ENCODE measurements at regions not wholly inside any gene's neighbourhood (a gene's known extent, or its start where the extent isn't known, plus 50 kb on each side); places are given as distances from the start of the nearest gene placed in this dataset.

DNA sequence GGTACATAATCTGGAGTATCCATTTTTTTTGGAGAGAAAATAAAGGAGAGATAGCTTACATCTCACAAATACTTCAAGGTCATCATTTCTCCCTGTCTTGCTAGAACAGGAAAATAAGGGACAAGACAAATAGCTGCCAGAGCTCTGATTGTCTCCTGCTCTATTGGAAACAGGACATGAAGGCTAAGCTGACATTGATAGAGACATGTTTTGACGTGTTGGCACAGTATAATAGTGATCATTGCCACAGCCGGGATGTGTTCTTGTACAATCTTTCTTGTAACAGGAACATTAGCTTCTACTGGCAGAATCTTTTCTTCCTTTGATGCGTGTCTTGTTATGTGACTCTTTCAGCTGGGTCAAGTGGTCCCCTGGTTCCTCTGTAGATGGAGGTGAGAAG, 279.3 kb upstream of the MTPN start:
- no peak for DNase-seq (ENCODE audit: low spot score)

- DNase-seq (ENCODE audit: low spot score): no peak
Measured at GRCh38 chr7:136254148-136254547, 277.0 kb upstream of the MTPN start.

DNA sequence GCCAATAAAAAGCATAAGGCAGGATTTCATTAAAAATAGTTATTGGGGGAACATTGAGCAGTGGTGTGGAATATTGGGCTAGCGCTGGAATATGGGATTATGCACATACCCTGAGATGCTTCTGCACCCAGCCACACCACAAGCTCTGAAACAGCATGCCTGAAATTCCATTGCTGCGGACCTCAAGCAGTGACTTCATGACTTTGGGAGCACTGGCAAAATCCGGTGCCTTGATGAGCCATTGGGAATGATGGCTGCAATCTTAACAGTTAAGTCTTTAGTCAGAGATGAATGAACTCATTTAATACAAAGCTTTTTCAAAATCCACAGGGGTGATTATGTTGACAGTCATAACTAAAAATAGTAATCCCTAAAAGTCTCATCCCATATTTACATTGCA, 274.7 kb upstream of the MTPN start:
- no peak for DNase-seq (ENCODE audit: low spot score)

DNA sequence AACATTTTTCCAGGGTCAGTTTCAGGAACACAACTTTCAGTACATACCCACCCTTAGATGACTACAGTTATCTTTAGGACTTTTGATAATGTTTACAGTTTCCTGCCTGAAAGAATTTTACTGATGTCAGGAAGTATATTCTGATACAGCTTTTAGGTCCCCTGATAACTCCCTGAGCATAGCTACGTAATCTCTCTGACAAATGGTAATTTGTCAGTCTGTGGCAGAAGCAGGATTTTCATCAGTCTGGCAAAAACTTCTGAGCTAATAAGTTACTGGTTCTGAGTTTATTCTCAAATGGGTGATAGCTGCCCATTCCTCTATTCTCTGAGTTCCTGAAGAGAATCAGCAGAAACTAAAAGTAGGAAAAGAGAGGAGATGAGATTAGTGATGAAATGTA, 270.1 kb upstream of the MTPN start:
- DNase-seq (ENCODE audit: low spot score): no peak

DNA sequence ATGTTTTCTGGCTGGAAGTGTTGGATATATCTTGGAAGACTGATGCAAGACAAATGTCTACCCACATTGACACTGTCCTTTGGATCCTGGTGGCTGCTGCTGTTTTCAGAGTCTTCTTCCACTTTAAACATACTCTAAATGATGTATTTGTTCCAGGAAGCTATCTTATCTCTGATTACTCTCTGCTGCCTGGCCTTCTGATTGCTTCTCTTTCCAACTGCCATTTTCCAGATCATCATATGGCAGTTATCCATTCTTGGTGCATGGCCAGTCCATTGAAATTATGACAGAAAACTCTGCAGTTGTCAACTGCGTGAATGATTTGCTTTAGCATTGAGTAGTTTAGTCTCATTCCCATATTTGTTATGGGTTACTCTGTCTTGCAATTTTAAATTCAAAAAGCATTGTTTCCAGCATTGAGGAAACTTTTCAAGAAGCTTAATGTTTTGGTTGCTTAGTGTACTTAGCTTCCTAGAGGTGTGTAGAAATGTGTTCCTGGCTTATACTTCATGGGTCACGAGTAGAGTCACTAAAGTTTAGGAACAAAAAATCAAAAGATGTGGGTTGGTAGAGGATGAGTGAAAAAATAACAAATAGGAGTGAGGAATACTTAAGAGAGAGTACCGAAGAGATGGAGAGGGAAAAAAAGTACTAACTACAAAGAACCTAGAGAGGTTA, 268.3 kb upstream of the MTPN start:
- no peak for DNase-seq (ENCODE audit: low spot score)

DNA sequence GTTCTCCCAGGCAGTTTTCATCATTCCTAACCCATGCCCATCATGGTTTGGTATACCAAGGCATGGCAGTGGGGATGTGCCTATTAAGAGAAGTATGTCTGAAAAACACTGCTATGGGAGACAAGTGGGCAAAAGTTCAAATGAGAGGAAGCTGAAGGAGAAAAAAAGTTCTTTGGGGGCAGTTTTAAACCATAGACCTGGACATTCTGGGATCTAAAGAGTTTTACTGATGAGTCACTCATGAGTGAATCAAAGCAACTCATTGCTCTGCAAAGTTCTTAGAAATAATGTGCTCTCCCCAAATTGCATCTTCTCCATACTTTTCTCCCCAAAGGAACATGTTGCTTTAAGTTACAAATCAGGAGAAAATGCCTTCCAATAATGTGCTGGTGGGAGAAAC, 256.9 kb upstream of the MTPN start:
- DNase-seq (ENCODE audit: low spot score): no peak

DNA sequence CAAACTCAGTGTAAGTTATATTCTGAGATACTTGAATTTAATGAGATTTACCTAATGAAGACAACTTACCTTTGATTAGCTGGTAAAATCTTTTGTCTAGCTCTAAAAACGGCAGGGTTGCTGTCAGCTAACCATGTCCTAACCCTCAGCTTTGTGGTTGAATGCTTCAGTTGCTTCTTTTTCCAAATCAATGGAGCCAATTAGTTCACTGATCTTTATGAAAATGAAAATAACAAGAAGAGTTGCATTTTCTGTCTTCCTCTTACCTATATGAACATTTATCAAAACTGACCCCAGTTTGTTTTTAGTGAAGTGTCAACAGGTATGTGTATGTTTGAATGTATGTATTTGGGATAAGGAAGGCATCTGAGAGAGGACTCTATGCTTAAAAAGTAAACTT, 253.1 kb upstream of the MTPN start:
- no peak for DNase-seq (ENCODE audit: low spot score)

DNA sequence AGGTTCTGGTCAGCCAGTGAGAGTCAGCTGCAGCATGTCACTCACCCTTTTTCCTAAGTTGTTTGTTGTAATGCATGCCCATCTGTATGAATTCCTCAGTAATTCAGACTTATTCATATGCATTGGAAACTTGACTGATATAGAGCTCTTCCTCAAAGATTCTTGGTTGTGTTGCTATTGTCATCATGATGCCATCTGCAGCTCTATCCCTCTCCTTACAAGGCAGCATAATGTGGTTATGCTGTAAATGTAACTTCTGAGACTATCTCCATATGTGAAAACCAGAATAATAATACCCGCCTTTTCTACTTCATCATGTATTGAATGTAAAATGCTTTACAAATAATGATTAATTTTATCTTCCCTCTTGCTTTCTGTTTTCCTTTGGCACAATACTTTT, 252.6 kb upstream of the MTPN start:
- no peak for DNase-seq (ENCODE audit: low spot score)

GRCh38 chr7:136228171-136228570, 251.0 kb upstream of the MTPN start:
- DNase-seq (ENCODE audit: low spot score): no peak

DNA sequence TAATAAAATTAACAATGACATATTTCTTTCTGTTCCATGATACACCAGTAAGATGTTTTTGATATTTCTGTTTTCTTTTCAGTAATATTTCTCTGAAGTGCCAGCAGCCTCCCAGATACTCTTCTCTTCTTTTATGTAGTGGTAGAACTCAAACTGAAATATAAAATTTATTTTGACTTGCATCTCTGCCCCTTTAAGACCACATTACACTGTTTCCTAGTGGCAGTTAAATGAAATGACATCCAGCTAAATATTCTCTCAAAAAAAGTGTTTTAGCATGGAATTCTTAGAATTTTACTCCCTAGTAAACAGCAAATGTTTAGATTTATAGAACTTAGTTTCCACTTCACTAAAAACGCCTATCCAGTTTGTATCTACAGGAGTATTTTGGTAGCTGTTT, 237.2 kb upstream of the MTPN start:
- no peak for DNase-seq (ENCODE audit: low spot score)

DNA sequence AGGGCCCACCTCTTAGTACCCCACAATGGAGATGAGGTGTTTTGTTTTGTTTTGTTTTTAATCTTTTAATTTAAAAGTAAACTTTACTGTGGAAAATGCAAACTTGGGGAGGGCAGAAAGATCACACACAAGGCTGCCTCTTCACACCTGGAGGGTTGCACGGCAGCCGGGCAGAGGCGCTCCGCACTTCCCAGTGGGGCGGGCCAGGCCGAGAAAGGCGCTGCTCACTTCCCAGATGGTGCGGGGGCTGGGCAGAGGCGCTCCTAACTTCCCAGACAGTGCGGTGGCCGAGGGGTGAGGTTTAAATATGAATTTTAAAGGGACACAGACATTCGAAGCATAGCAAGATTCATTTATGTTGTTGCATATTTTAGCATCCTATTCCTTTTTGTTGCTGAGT, 235.9 kb upstream of the MTPN start:
- DNase-seq (ENCODE audit: low spot score): no peak

GRCh38 chr7:136210664-136211063, 233.5 kb upstream of the MTPN start:
- no peak for DNase-seq (ENCODE audit: low spot score)

DNA sequence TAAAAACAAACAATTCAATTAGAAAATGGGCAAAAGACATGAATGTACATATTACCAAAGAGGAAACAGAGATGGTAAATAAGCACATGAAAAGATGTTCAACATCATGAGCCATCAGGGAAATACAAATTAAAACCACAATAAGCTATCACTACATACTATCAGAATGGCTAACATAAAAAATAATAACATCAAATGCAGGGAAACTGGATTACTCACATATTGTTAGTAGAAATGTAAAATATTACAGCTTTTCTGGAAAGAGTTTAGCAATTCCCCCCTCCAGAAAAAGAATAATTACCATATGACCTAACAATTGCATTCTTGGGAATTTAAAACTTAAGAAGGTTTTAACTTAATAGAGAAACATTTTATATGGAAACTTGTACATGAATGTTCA, 232.9 kb upstream of the MTPN start:
- DNase-seq (ENCODE audit: low spot score): no peak

DNA sequence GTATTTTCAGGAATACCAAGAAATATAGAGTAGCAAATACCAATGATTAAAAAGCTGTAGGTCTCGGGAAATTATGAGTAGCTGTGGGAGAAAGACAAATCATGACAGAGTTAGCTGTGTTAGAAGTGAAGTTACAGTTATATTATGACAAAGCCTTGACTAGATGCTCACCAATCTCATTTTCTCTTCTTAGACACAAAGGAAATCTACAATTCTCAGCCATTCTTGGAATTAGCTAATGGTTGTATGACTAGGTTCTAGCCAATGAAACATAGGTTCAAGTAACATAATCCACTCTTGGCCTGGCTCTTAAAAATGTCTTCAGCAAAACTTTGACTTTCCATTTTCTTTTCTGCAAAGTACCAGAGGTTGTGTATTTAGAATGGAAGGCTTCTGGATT, 228.8 kb upstream of the MTPN start:
- no peak for DNase-seq (ENCODE audit: low spot score)

DNA sequence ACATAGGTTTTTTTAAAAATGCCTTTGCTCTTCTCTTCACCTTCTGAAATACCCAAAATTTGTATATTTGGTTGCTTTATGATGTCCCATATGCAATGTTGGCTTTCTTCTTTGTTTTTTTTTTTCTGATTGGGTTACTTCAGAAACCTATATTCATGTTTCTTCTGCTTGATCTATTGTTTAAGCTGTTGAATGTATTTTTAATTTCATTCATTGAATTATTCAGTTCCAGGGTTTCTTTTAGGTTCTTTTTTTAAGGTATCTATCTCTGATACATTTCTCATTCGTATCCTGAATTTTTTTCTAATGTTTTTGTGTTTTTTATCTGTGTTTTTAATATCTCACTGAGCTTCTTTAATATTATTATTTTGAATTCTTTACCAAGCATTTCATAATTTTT, 221.0 kb upstream of the MTPN start:
- DNase-seq (ENCODE audit: low spot score): no peak

DNA sequence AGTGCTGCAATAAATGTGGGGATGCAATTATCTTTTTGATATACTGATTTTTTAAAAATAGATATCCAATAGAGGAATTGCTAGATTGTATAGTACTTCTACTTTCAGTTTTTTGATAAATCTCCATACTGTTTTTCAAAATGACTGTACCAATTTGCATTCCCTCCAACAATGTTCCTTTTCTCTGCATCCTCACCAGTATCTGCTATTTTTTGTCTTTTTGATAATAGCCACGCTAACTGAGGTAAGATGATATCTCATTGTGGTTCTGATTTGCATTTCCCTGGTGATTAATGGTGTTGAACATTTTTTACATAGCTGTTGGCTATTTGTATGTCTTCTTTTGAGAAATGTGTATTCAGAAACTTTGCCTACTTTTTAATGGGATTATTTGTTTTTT, 217.7 kb upstream of the MTPN start:
- DNase-seq (ENCODE audit: low spot score): no peak

DNA sequence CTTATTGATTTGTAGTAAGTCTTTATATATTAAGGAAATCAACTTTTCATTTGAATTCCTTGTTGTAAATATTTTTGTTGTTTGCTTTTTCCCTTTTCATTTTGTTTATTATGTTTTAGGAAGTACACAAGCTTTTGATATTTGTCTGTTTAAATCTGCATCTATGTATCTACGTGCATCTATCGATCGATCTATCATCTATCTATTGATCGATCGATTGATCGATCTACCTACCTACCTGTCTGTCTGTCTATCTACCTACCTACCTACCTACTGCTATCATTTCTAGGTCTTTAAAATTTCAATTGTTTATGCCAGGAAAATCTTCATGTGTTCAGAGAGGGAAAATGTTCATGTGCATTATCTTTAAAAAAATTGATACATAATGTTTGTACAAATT, 216.8 kb upstream of the MTPN start:
- no peak for DNase-seq (ENCODE audit: low spot score)

DNA sequence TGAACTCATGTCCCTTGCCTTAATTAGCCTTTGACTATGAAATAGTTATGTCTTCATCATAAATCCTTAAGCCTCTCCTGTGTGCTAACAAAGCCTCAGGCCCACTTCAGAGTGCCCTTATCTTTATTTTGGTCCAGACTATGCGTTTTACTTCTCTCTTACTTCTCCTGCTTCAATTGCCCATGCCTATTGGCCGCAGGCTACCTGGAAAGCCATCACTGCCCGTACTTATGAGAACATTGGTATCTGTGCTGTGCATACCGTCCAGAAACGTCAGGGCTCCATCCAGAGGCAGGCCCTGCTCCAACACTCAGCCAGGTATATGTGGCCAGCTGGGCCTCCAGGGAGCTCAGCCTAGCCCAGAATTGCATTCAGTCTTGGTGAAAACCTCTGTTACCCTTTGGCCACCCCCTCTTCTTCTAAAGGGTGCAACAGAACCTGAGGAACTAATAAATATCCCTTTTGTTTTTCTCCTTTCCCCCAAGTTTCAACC, 212.4 kb upstream of the MTPN start:
- DNase-seq (ENCODE audit: low spot score): no peak

GRCh38 chr7:136186281-136186680, 209.1 kb upstream of the MTPN start:
- DNase-seq (ENCODE audit: low spot score): no peak

- DNase-seq (ENCODE audit: low spot score): no peak
Measured at GRCh38 chr7:136184719-136185118, 207.6 kb upstream of the MTPN start.

DNA sequence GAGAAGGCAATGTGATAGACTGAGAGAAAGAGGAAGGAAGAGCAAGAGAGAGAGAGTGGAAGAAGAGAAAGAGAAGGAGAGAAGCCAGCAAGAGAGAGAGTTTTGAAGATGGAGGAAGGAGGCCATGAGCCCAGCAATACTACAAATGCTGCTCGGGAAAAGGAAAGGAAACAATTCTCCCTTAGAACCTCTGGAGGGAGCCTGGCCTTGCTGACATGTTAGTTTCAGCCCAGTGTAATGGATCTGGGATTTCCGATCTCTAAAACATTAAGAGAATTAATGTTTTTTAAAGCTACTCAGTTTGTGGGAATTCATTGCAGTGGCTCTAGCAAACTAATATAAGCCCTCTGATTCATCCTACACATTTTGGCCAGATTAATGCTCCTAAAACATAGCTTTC, 206.8 kb upstream of the MTPN start:
- DNase-seq (ENCODE audit: low spot score): no peak

GRCh38 chr7:136180984-136181383, 203.8 kb upstream of the MTPN start:
- no peak for DNase-seq (ENCODE audit: low spot score)

GRCh38 chr7:136179851-136180721, 202.9 kb upstream of the MTPN start:
- DNase-seq (ENCODE audit: low spot score): no peak

DNA sequence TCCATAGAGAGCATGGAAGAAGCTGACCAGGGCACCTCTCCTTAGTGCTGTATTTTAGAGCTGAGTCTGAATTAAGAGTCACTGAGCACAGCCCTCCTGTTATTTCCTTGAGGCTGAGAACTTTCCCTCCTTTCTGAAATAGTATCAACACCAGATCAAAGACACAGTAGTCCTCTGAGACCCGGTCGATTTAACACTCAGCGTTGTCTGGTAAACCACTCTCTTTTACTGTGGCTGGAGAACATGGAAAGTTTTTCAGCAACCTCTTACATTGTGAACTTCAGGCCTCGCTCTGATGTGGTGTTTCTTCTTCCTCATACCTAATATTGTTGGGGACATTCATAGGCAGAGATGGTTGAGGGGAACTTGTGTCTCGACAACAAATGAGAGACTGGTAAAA, 202.0 kb upstream of the MTPN start:
- DNase-seq (ENCODE audit: low spot score): no peak
